ENCODE measurements at regions not wholly inside any gene's neighbourhood (a gene's known extent, or its start where the extent isn't known, plus 50 kb on each side); places are given as distances from the start of the nearest gene placed in this dataset.

GRCh38 chr3:104126864-104127553, 1239.7 kb upstream of the ALCAM start:
- no CpG with 5 or more reads among the region's 7 CpGs for WGBS (ENCODE audit: extremely low coverage, insufficient read length, low lambda C conversion rate)
- Histone ChIP-seq H3K27ac (ENCODE audit: insufficient read length, low read depth, low read length) (no peak overlapping the region), H3K23ac (ENCODE audit: insufficient read length, low read depth, low read length) (no peak overlapping the region), H3K18ac (ENCODE audit: insufficient read length, low read depth, low read length) (no peak overlapping the region), H4K91ac (ENCODE audit: insufficient read length, low read depth, low read length) (no peak overlapping the region), H3K56ac (ENCODE audit: insufficient read length, low read depth, low read length) (no peak overlapping the region), H3K4me2 (ENCODE audit: insufficient read depth, insufficient read length, low read length) (no peak overlapping the region), H2BK15ac (ENCODE audit: low read depth, low read length) (no peak overlapping the region), H3K23me2 (ENCODE audit: insufficient read length, low read depth, low read length, poor library complexity, severe bottlenecking) (no peaks in the 10 kb centered on the region), H2BK12ac (ENCODE audit: insufficient read length, low read depth, low read length) (no peak overlapping the region), H3K79me2 (ENCODE audit: insufficient read depth, low read length) (no peaks in the 10 kb centered on the region), H4K8ac (replicated peaks; ENCODE audit: insufficient read length, low read depth, low read length) (no peak overlapping the region), H4K20me1 (ENCODE audit: control insufficient read depth, insufficient read depth, insufficient read length) (no peaks in the 10 kb centered on the region), H3K9me3 (ENCODE audit: control insufficient read depth, low read depth, low read length) (no peaks in the 10 kb centered on the region), H3K4ac (ENCODE audit: low read depth, low read length) (no peak overlapping the region), H2AK5ac (ENCODE audit: insufficient read length, low read length) (no peak overlapping the region), H3K79me1 (ENCODE audit: insufficient read depth, low read depth, low read length, poor library complexity, severe bottlenecking) (no peaks in the 10 kb centered on the region), H2AFZ (ENCODE audit: low read length) (no peak overlapping the region), H4K5ac (ENCODE audit: insufficient read length, low read depth, low read length) (no peak overlapping the region), H2BK5ac (ENCODE audit: insufficient read length, low read length) (no peak overlapping the region), H2BK20ac (ENCODE audit: low read depth, low read length, poor library complexity, severe bottlenecking) (no peak overlapping the region), H3T11ph (ENCODE audit: low read length) (no peak overlapping the region), H2BK120ac (ENCODE audit: low read depth, low read length, poor library complexity, severe bottlenecking) (no peak overlapping the region), H3K27me3 (ENCODE audit: insufficient read depth, low read length) (no peaks in the 10 kb centered on the region), H3K14ac (ENCODE audit: insufficient read depth, low read length) (no peak overlapping the region), H3K4me1 (ENCODE audit: insufficient read depth, low read length) (no peaks in the 10 kb centered on the region), H3K9ac (ENCODE audit: extremely low read depth, insufficient read length, low read length) (no peak overlapping the region)
- peaks cover 2 to 4% of the 10 kb centered on the region in 2 experiments; a peak in 3 of 4 replicates for H3K4me1 Mint-ChIP-seq
- H3K27ac Mint-ChIP-seq = peak overlapping the region in 1 of 3 experiments; percentile 83; a peak in 2 of 7 replicates
- no peak for TF ChIP-seq CTCF (conservative IDR thresholded peaks at IDR 0.05)
- H3K36me3 Mint-ChIP-seq (ENCODE audit: insufficient read depth in 1 of 3, low read depth in 3 of 3) = no peaks in the 10 kb centered on the region
- no peak overlapping the region for H3K4me3 Mint-ChIP-seq
- no peak for DNase-seq
- no peaks in the 10 kb centered on the region for H3K9me3 Mint-ChIP-seq
- no peaks in the 10 kb centered on the region for H3K27me3 Mint-ChIP-seq (ENCODE audit: low read depth)
